Activated naive CD8-positive, alpha-beta T cell treated with anti-CD3 and anti-CD28 coated beads, Interleukin-2, amount 50 U/mL, for 24 hours (primary cell): ENCODE measurements at regions not wholly inside any gene's neighbourhood (a gene's known extent, or its start where the extent isn't known, plus 50 kb on each side); places are given as distances from the start of the nearest gene placed in this dataset.
A peak's percentile ranks its signal among the peaks of the same experiment; 100 is the strongest.
"Not testable (repeated sequence)": the region's sequence is repeated elsewhere in the genome, so short reads cannot be mapped to it uniquely, and the experiment has no call there.

ENCODE experiments used
- ATAC-seq: fragments of 150-1000 bp; cut with Tn5 transposase; one replicate; pipeline ENCODE4 v1.10.0; 2021
- DNase-seq: peaks from one replicate; pipeline ENCODE4 v3.0.0; 2021
- H3K27ac Mint-ChIP-seq: one replicate; pipeline ENCODE4 v1.8.0; 2021; ENCODE audit warnings: mild to moderate bottlenecking, mixed read lengths
- H3K27me3 Mint-ChIP-seq: one replicate; pipeline ENCODE4 v1.8.0; 2021; ENCODE audit warnings: mixed read lengths
- H3K36me3 Mint-ChIP-seq: one replicate; pipeline ENCODE4 v1.8.0; 2021; ENCODE audit warnings: low read depth, mixed read lengths
- H3K4me1 Mint-ChIP-seq: one replicate; pipeline ENCODE4 v1.8.0; 2021; ENCODE audit warnings: mixed read lengths
- H3K4me3 Mint-ChIP-seq: one replicate; pipeline ENCODE4 v1.8.0; 2021; ENCODE audit warnings: mild to moderate bottlenecking, moderate library complexity, mixed read lengths
- H3K9me3 Mint-ChIP-seq: one replicate; pipeline ENCODE4 v1.8.0; 2021; ENCODE audit warnings: mixed read lengths

DNA sequence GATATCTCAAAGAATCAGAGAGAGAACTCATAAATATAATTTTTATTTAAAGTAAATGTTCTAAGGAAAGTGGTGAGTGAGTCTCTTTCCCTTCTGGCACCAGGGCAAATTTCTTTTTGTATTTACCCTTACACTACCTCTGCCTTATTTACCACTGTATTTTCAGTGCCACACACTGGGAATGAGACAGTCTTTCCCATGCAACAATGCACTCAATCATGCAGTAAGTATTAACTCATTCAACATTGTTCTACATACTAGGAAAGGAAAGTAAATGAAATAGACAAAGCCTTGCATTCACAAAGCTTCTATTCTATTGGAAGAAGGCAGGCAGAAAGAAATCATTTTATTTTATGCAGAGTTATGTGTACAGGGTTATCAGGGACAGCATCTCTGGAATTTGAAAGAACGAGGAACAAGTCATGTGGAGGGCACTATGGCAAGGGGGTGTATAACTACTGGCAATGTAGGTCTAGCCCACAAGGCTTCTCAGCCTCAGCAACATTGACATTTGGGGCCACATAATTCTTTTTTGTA is 129.8 kb upstream of the PRDX6 start:
- Mint-ChIP-seq H3K27me3 (no peaks in the 10 kb centered on the region), H3K27ac (no peak overlapping the region), H3K36me3 (peaks cover 4% of the 10 kb centered on the region), H3K4me1 (no peaks in the 10 kb centered on the region), H3K4me3 (no peak overlapping the region), H3K9me3 (peaks cover 5% of the 10 kb centered on the region)
- ATAC-seq (no peak), DNase-seq (no peak)

GRCh38 chr1:173352635-173353034 is 124.5 kb upstream of the PRDX6 start:
- not testable (repeated sequence) for H3K4me3 Mint-ChIP-seq, ATAC-seq, H3K27me3 Mint-ChIP-seq, DNase-seq, H3K36me3 Mint-ChIP-seq, H3K27ac Mint-ChIP-seq
- H3K9me3 Mint-ChIP-seq: peaks cover 27% of the 10 kb centered on the region
- peaks cover 21% of the 10 kb centered on the region for H3K4me1 Mint-ChIP-seq

DNA sequence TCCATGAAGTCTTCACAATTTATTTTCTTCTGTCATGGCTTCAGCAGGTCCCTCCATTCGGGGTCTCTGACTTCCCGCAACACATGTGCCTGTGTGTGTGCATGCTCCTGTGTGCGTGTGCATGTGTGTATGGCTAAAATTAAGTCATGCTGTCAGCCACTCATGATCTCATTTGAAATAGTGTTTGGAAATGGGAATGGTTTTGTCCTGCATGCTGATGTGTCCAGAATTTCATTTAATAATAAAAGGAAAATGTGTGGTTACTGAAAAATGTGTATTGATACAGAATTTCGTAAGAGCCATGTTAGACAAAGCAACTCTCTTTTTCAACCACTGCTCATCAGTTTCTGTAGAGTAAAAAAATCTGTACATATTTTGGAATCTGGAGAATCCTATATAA is 123.8 kb upstream of the PRDX6 start:
- Mint-ChIP-seq H3K36me3 (peaks cover 9% of the 10 kb centered on the region), H3K9me3 (peaks cover 27% of the 10 kb centered on the region), H3K4me1 (peaks cover 21% of the 10 kb centered on the region), H3K4me3 (no peak overlapping the region), H3K27ac (no peak overlapping the region), H3K27me3 (no peaks in the 10 kb centered on the region)
- no peak for ATAC-seq
- no peak for DNase-seq

- no peak overlapping the region for H3K4me3 Mint-ChIP-seq
- DNase-seq: no peak
- H3K27ac Mint-ChIP-seq: no peak overlapping the region
- peaks cover 21% of the 10 kb centered on the region for H3K4me1 Mint-ChIP-seq
- ATAC-seq: peak; percentile 7
- peaks cover 9% of the 10 kb centered on the region for H3K36me3 Mint-ChIP-seq
- H3K27me3 Mint-ChIP-seq: no peaks in the 10 kb centered on the region
- peaks cover 27% of the 10 kb centered on the region for H3K9me3 Mint-ChIP-seq
Measured at GRCh38 chr1:173354937-173355280, 122.2 kb upstream of the PRDX6 start.

DNA sequence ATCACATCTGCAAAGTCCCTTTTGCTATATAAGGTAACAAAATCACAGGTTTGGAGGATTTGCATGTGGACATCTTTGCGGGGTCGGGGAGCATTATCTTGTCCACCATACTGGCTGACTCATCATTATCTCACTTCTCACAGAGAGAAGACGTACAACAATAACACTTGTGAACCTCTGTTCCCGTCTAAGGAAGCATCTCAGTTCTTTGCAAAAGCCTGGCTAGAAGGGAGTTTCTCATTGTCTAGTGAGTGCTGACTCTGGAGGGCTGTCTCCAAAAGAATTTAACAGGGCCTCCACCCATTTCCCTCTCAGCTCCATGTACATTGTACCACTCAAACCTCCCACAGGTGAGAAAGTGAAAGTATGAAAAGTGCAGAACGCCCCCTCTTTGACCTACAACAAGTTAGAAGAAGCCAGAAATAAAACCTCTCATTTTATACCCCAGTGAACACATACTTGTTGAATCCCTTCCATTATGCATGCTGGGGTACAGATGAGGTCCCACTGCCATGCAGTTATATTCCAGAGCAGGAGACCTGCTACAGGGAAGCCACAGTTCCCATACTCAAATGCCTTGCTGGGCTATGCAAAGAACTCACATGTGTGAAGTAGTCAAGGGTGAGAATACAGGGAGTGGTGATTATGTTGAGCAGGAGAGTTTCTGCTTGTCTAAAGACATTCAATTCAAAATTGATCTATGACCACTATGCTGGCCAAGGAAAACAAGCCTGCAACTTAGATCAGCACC is 121.7 kb upstream of the PRDX6 start:
- H3K36me3 Mint-ChIP-seq: peaks cover 9% of the 10 kb centered on the region
- no peak overlapping the region for H3K4me3 Mint-ChIP-seq
- no peaks in the 10 kb centered on the region for H3K27me3 Mint-ChIP-seq
- no peak for DNase-seq
- peak; percentile 78 for ATAC-seq
- H3K9me3 Mint-ChIP-seq: peaks cover 27% of the 10 kb centered on the region
- H3K27ac Mint-ChIP-seq: no peak overlapping the region
- peaks cover 23% of the 10 kb centered on the region for H3K4me1 Mint-ChIP-seq

- Mint-ChIP-seq H3K4me3 (no peak overlapping the region), H3K36me3 (peaks cover 9% of the 10 kb centered on the region), H3K27ac (no peak overlapping the region), H3K9me3 (peaks cover 23% of the 10 kb centered on the region), H3K27me3 (no peaks in the 10 kb centered on the region), H3K4me1 (peaks cover 31% of the 10 kb centered on the region)
- ATAC-seq (no peak), DNase-seq (no peak)
Measured at GRCh38 chr1:173356191-173356762, 120.9 kb upstream of the PRDX6 start.

- DNase-seq (no peak), ATAC-seq (no peak)
- peaks cover 22% of the 10 kb centered on the region for H3K4me1 Mint-ChIP-seq
- no peak overlapping the region for H3K4me3 Mint-ChIP-seq
- no peaks in the 10 kb centered on the region for H3K9me3 Mint-ChIP-seq
- no peak overlapping the region for H3K27ac Mint-ChIP-seq
- H3K27me3 Mint-ChIP-seq: no peaks in the 10 kb centered on the region
- no peaks in the 10 kb centered on the region for H3K36me3 Mint-ChIP-seq
Measured at GRCh38 chr1:173360487-173361063, 116.6 kb upstream of the PRDX6 start.

DNA sequence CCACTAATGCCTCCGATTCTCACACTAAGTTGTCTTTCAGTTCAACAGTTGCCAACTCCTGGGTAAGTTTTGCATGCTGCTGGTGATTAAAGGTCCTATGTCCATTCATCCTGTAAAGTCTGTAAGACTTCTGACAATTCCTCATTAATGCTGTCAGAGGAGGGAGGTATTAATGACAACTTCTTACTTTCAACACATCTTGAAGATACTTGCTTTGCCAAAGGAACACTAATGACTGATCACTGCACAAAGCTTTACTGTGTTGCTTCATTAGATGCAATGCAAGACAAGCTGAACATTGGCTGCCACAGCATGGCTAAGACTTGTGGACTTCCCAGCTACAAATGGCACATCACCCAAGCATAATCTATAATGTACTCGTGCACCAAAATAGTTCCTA is 114.6 kb upstream of the PRDX6 start:
- no peaks in the 10 kb centered on the region for H3K9me3 Mint-ChIP-seq
- peaks cover 11% of the 10 kb centered on the region for H3K4me1 Mint-ChIP-seq
- H3K4me3 Mint-ChIP-seq: no peak overlapping the region
- ATAC-seq (no peak), DNase-seq (no peak)
- H3K27me3 Mint-ChIP-seq: no peaks in the 10 kb centered on the region
- no peak overlapping the region for H3K27ac Mint-ChIP-seq
- H3K36me3 Mint-ChIP-seq: peaks cover 3% of the 10 kb centered on the region

GRCh38 chr1:173364827-173365226 is 112.3 kb upstream of the PRDX6 start:
- ATAC-seq: no peak
- H3K27ac Mint-ChIP-seq: no peak overlapping the region
- peaks cover 5% of the 10 kb centered on the region for H3K36me3 Mint-ChIP-seq
- H3K4me1 Mint-ChIP-seq: peaks cover 11% of the 10 kb centered on the region
- DNase-seq: no peak
- no peaks in the 10 kb centered on the region for H3K27me3 Mint-ChIP-seq
- H3K4me3 Mint-ChIP-seq: no peak overlapping the region
- no peaks in the 10 kb centered on the region for H3K9me3 Mint-ChIP-seq

DNA sequence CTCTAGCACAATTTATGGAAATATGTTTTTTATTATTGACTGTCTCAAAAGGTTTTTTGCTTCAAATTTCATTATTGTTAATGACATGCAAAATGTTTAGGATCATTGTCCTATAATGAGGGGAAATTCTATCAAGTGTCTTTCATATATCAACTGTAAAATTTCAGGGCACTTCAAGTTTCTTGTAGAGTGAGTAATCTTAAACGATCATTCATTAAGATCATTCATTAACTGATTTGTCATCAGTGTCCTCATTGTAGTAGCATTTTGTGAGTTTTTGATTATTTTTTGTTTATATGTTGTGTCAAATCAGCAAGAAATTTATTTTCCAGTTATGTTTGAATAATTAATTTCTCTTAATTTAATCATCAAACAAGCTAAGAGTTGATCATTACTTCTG is 111.8 kb upstream of the PRDX6 start:
- ATAC-seq (no peak), DNase-seq (no peak)
- Mint-ChIP-seq H3K27ac (no peak overlapping the region), H3K27me3 (no peaks in the 10 kb centered on the region), H3K36me3 (peaks cover 5% of the 10 kb centered on the region), H3K4me3 (no peak overlapping the region), H3K4me1 (peaks cover 10% of the 10 kb centered on the region), H3K9me3 (no peaks in the 10 kb centered on the region)

DNA sequence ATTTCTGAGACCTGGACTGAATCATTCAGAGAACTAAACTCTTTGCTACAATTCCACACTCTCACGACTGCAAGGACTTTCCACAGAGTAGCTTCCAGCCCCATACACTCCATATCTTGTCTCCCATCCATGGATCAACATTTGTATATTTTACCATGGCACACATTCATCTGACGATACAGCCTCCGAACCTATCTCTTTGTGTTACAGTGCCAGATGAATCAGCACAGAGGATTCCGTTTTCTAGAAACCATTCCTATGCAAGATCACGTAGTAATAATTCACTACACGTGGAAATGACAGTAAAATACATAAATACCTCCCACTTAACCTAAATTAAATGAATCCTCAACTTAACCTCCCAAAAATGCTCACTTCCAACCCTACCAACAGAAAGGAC is 110.0 kb upstream of the PRDX6 start:
- no peak for ATAC-seq
- Mint-ChIP-seq H3K4me3 (no peak overlapping the region), H3K36me3 (peaks cover 5% of the 10 kb centered on the region), H3K9me3 (no peaks in the 10 kb centered on the region), H3K4me1 (no peaks in the 10 kb centered on the region), H3K27me3 (no peaks in the 10 kb centered on the region), H3K27ac (no peak overlapping the region)
- no peak for DNase-seq

- DNase-seq, H3K9me3 Mint-ChIP-seq, H3K27me3 Mint-ChIP-seq: not testable (repeated sequence)
Measured at GRCh38 chr1:173370586-173370985, 106.5 kb upstream of the PRDX6 start.

GRCh38 chr1:173376065-173376464 is 101.1 kb upstream of the PRDX6 start:
- H3K4me3 Mint-ChIP-seq, H3K27ac Mint-ChIP-seq, ATAC-seq, H3K27me3 Mint-ChIP-seq, DNase-seq, H3K36me3 Mint-ChIP-seq, H3K4me1 Mint-ChIP-seq: not testable (repeated sequence)
- peaks cover 15% of the 10 kb centered on the region for H3K9me3 Mint-ChIP-seq

More at GRCh38 chr1:173370586-173370985, 106.5 kb upstream of the PRDX6 start:
- not testable (repeated sequence) for H3K36me3 Mint-ChIP-seq, H3K4me3 Mint-ChIP-seq, H3K4me1 Mint-ChIP-seq, H3K27ac Mint-ChIP-seq, ATAC-seq

DNA sequence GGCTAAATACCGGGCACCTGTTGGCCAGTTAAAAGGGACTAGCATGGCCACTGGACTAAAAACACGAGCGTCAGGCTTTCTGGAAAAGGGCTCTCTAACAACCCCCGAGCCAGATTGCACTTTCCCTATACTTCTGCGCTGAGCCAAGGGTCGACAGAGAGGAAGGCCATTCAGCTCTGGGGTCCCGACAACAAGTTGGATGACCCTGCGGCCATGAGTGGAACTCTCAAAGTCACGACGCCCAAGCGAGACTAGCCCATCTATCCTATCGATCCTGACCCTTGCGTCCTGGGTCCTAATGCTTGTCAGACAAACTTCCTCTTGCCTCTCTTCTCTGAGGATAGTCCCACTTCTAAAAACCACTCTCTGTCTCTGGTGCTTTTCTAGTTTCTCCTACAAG is 99.9 kb upstream of the PRDX6 start:
- peaks cover 9% of the 10 kb centered on the region for H3K36me3 Mint-ChIP-seq
- no peaks in the 10 kb centered on the region for H3K27me3 Mint-ChIP-seq
- no peak for DNase-seq
- H3K4me1 Mint-ChIP-seq: peaks cover 9% of the 10 kb centered on the region
- no peak for ATAC-seq
- no peak overlapping the region for H3K4me3 Mint-ChIP-seq
- H3K9me3 Mint-ChIP-seq: peaks cover 15% of the 10 kb centered on the region
- no peak overlapping the region for H3K27ac Mint-ChIP-seq

- H3K4me1 Mint-ChIP-seq: no peaks in the 10 kb centered on the region
- no peak overlapping the region for H3K27ac Mint-ChIP-seq
- DNase-seq (no peak), ATAC-seq (no peak)
- no peak overlapping the region for H3K4me3 Mint-ChIP-seq
- no peaks in the 10 kb centered on the region for H3K27me3 Mint-ChIP-seq
- H3K9me3 Mint-ChIP-seq: no peaks in the 10 kb centered on the region
- H3K36me3 Mint-ChIP-seq: no peaks in the 10 kb centered on the region
Measured at GRCh38 chr1:173383351-173383750, 93.8 kb upstream of the PRDX6 start.
